HEK293T (cell line): ENCODE measurements at regions not wholly inside any gene's neighbourhood (a gene's known extent, or its start where the extent isn't known, plus 50 kb on each side); places are given as distances from the start of the nearest gene placed in this dataset.

Experiments used
- ARNT ChIP-seq: fragments of 450-650 bp; IDR thresholded peaks from 2 replicates; pipeline ENCODE4 v1.6.1; 2017; ENCODE audit warnings: mild to moderate bottlenecking
- BHLHE40 ChIP-seq: fragments of 450-650 bp; IDR thresholded peaks from 2 replicates; pipeline ENCODE4 v1.6.1; 2016; ENCODE audit warnings: mild to moderate bottlenecking, moderate library complexity, borderline replicate concordance
- ELF4 ChIP-seq: fragments of 450-650 bp; IDR thresholded peaks from 2 replicates; pipeline ENCODE4 v1.6.1; 2017; ENCODE audit warnings: antibody characterized with exemption
- FOXM1 ChIP-seq: fragments of 450-650 bp; IDR thresholded peaks from 2 replicates; pipeline ENCODE4 v1.6.1; 2017; ENCODE audit warnings: mild to moderate bottlenecking, borderline replicate concordance
- HDGF ChIP-seq: fragments of 450-650 bp; IDR thresholded peaks from 2 replicates; pipeline ENCODE4 v1.6.1; 2017; ENCODE audit warnings: antibody characterized with exemption, borderline replicate concordance
- NFRKB ChIP-seq: fragments of 450-650 bp; IDR thresholded peaks from 2 replicates; pipeline ENCODE4 v1.6.1; 2016; ENCODE audit warnings: mild to moderate bottlenecking, moderate library complexity
- PKNOX1 ChIP-seq: fragments of 450-650 bp; IDR thresholded peaks from 2 replicates; pipeline ENCODE4 v1.6.1; 2016
- SUZ12 ChIP-seq: fragments of 450-650 bp; IDR thresholded peaks from 2 replicates; pipeline ENCODE4 v1.6.1; 2016; ENCODE audit warnings: mild to moderate bottlenecking
- ZNF384 ChIP-seq: fragments of 450-650 bp; IDR thresholded peaks from 2 replicates; pipeline ENCODE4 v1.6.1; 2016

- TF ChIP-seq HDGF (no peak), FOXM1 (no peak), ZNF384 (no peak), BHLHE40 (no peak), ARNT (no peak), PKNOX1 (no peak), SUZ12 (no peak), ELF4 (no peak), NFRKB (no peak)
Measured at GRCh38 chr20:10978713-10979112, 304.9 kb upstream of the JAG1 start.
